ENCODE measurements at regions not wholly inside any gene's neighbourhood (a gene's known extent, or its start where the extent isn't known, plus 50 kb on each side); places are given as distances from the start of the nearest gene placed in this dataset.

GRCh38 chr4:170854097-170854496, 764.3 kb upstream of the AADAT start:
- ChIA-PET POLR2A (ENCODE audit: unreplicated experiment) (no interaction called here), CTCF (no interaction called here)
- intact Hi-C loops (cut with micrococcal nuclease) = no loop called here
- Histone ChIP-seq H3K9me2 (replicated peaks; ENCODE audit: low read length) (no peaks in the 10 kb centered on the region), H4K20me1 (ENCODE audit: low read length) (no peaks in the 10 kb centered on the region), H3K9ac (ENCODE audit: low read length) (no peak overlapping the region), H3K27me3 (ENCODE audit: low read length) (no peaks in the 10 kb centered on the region), H3K36me3 (ENCODE audit: low read depth, low read length) (no peaks in the 10 kb centered on the region), H2AFZ (ENCODE audit: low read length) (no peak overlapping the region), H3F3A (ENCODE audit: low read length, unreplicated experiment) (no peaks in the 10 kb centered on the region), H3K4me3 (ENCODE audit: low read length) (no peak overlapping the region), H3K4me1 (ENCODE audit: insufficient read depth, low read length) (no peaks in the 10 kb centered on the region), H3K79me2 (ENCODE audit: low read length) (no peaks in the 10 kb centered on the region), H3K9me3 (ENCODE audit: low read length) (no peaks in the 10 kb centered on the region), H3K27ac (ENCODE audit: low read length) (no peak overlapping the region), H3K4me2 (ENCODE audit: low read length) (no peak overlapping the region)
- no TSS peak for BruUV-seq (replicated peaks)
- no peak for ATAC-seq
- no peak for TF ChIP-seq EZH2 (IDR thresholded peaks at IDR 0.05; ENCODE audit: low read length, unreplicated experiment)
- TF ChIP-seq EZH2phosphoT487 (IDR thresholded peaks at IDR 0.05; ENCODE audit: borderline replicate concordance, low read length) = no peak
- no peak for TF ChIP-seq CTCF (conservative IDR thresholded peaks at IDR 0.05; ENCODE audit: low read depth, low read length)
- DNase-seq = no peak

- Histone ChIP-seq H3K9me2 (replicated peaks; ENCODE audit: low read length) (no peaks in the 10 kb centered on the region), H3K9me3 (ENCODE audit: low read length) (no peaks in the 10 kb centered on the region), H2AFZ (ENCODE audit: low read length) (no peak overlapping the region), H3K36me3 (ENCODE audit: low read depth, low read length) (no peaks in the 10 kb centered on the region), H3K27me3 (ENCODE audit: low read length) (no peaks in the 10 kb centered on the region), H3K4me2 (ENCODE audit: low read length) (no peak overlapping the region), H3K27ac (ENCODE audit: low read length) (no peak overlapping the region), H3K79me2 (ENCODE audit: low read length) (no peaks in the 10 kb centered on the region), H3K4me1 (ENCODE audit: insufficient read depth, low read length) (no peaks in the 10 kb centered on the region), H4K20me1 (ENCODE audit: low read length) (no peaks in the 10 kb centered on the region), H3K4me3 (ENCODE audit: low read length) (no peak overlapping the region), H3K9ac (ENCODE audit: low read length) (no peak overlapping the region), H3F3A (ENCODE audit: low read length, unreplicated experiment) (no peaks in the 10 kb centered on the region)
- CTCF ChIA-PET = no interaction called here
- POLR2A ChIA-PET (ENCODE audit: unreplicated experiment) = no interaction called here
- TF ChIP-seq EZH2phosphoT487 (IDR thresholded peaks at IDR 0.05; ENCODE audit: borderline replicate concordance, low read length) = no peak
- no peak for TF ChIP-seq EZH2 (IDR thresholded peaks at IDR 0.05; ENCODE audit: low read length, unreplicated experiment)
- peak; percentile 75 for TF ChIP-seq CTCF (conservative IDR thresholded peaks at IDR 0.05; ENCODE audit: low read depth, low read length)
- BruUV-seq (replicated peaks) = no TSS peak
- DNase-seq (peak; percentile 59), ATAC-seq (no peak; the same call in 1 of the 2 replicates)
- intact Hi-C loops (cut with micrococcal nuclease) = loop anchor here (1.0 kb wide), 1 partner anchor 264 kb away; no protein-coding TSS in a partner anchor
These were observed 763.8 kb upstream of the AADAT start for GRCh38 chr4:170853422-170854021.

- Histone ChIP-seq H3K36me3 (ENCODE audit: low read depth, low read length) (no peaks in the 10 kb centered on the region), H3K9ac (ENCODE audit: low read length) (no peak overlapping the region), H3K4me1 (ENCODE audit: insufficient read depth, low read length) (no peaks in the 10 kb centered on the region), H3K27me3 (ENCODE audit: low read length) (no peaks in the 10 kb centered on the region), H3K9me3 (ENCODE audit: low read length) (no peaks in the 10 kb centered on the region), H2AFZ (ENCODE audit: low read length) (no peak overlapping the region), H3F3A (ENCODE audit: low read length, unreplicated experiment) (no peaks in the 10 kb centered on the region), H3K9me2 (replicated peaks; ENCODE audit: low read length) (no peaks in the 10 kb centered on the region), H3K79me2 (ENCODE audit: low read length) (no peaks in the 10 kb centered on the region), H4K20me1 (ENCODE audit: low read length) (no peaks in the 10 kb centered on the region), H3K4me3 (ENCODE audit: low read length) (no peak overlapping the region), H3K27ac (ENCODE audit: low read length) (no peak overlapping the region), H3K4me2 (ENCODE audit: low read length) (no peak overlapping the region)
- DNase-seq = no peak
- ATAC-seq = no peak
- no TSS peak for BruUV-seq (replicated peaks)
- ChIA-PET POLR2A (ENCODE audit: unreplicated experiment) (no interaction called here), CTCF (no interaction called here)
- intact Hi-C loops (cut with micrococcal nuclease) = no loop called here
- TF ChIP-seq CTCF (conservative IDR thresholded peaks at IDR 0.05; ENCODE audit: low read depth, low read length) (no peak), EZH2 (IDR thresholded peaks at IDR 0.05; ENCODE audit: low read length, unreplicated experiment) (no peak), EZH2phosphoT487 (IDR thresholded peaks at IDR 0.05; ENCODE audit: borderline replicate concordance, low read length) (no peak)
These were observed 760.2 kb upstream of the AADAT start for GRCh38 chr4:170849969-170850368.
